ENCODE measurements at regions not wholly inside any gene's neighbourhood (a gene's known extent, or its start where the extent isn't known, plus 50 kb on each side); places are given as distances from the start of the nearest gene placed in this dataset.

GRCh38 chr22:47787501-47788227 lies 1025.2 kb downstream of the TBC1D22A start:
- no peak for DNase-seq (ENCODE audit: low read depth)

GRCh38 chr22:47786650-47787290 lies 1024.3 kb downstream of the TBC1D22A start:
- DNase-seq (ENCODE audit: low read depth) = no peak

GRCh38 chr22:47784991-47785390 lies 1022.5 kb downstream of the TBC1D22A start:
- no peak for DNase-seq (ENCODE audit: low read depth)

GRCh38 chr22:47784367-47784983 lies 1022.0 kb downstream of the TBC1D22A start:
- no peak for DNase-seq (ENCODE audit: low read depth)

GRCh38 chr22:47783433-47784366 lies 1021.2 kb downstream of the TBC1D22A start:
- no peak for DNase-seq (ENCODE audit: low read depth)

GRCh38 chr22:47782328-47783075 lies 1020.1 kb downstream of the TBC1D22A start:
- DNase-seq (ENCODE audit: low read depth) = no peak

- no peak for DNase-seq (ENCODE audit: low read depth)
Observed at GRCh38 chr22:47781427-47782111, 1019.1 kb downstream of the TBC1D22A start.

- DNase-seq (ENCODE audit: low read depth) = no peak
Observed at GRCh38 chr22:47781024-47781423, 1018.6 kb downstream of the TBC1D22A start.

GRCh38 chr22:47780281-47780875 lies 1017.9 kb downstream of the TBC1D22A start:
- no peak for DNase-seq (ENCODE audit: low read depth)

GRCh38 chr22:47779474-47779873 lies 1017.0 kb downstream of the TBC1D22A start:
- DNase-seq (ENCODE audit: low read depth) = no peak

- DNase-seq (ENCODE audit: low read depth) = no peak
Observed at GRCh38 chr22:47778160-47778658, 1015.8 kb downstream of the TBC1D22A start.

GRCh38 chr22:47777426-47777825 lies 1015.0 kb downstream of the TBC1D22A start:
- no peak for DNase-seq (ENCODE audit: low read depth)

- no peak for DNase-seq (ENCODE audit: low read depth)
Observed at GRCh38 chr22:47776329-47776728, 1013.9 kb downstream of the TBC1D22A start.

- DNase-seq (ENCODE audit: low read depth) = no peak
Observed at GRCh38 chr22:47775686-47776085, 1013.2 kb downstream of the TBC1D22A start.

- DNase-seq (ENCODE audit: low read depth) = no peak
Observed at GRCh38 chr22:47775191-47775590, 1012.7 kb downstream of the TBC1D22A start.

GRCh38 chr22:47773635-47774034 lies 1011.2 kb downstream of the TBC1D22A start:
- DNase-seq (ENCODE audit: low read depth) = no peak

GRCh38 chr22:47772864-47773263 lies 1010.4 kb downstream of the TBC1D22A start:
- DNase-seq (ENCODE audit: low read depth) = no peak

- no peak for DNase-seq (ENCODE audit: low read depth)
Observed at GRCh38 chr22:47769652-47770051, 1007.2 kb downstream of the TBC1D22A start.

GRCh38 chr22:47768027-47768426 lies 1005.6 kb downstream of the TBC1D22A start:
- no peak for DNase-seq (ENCODE audit: low read depth)

GRCh38 chr22:47767403-47767802 lies 1005.0 kb downstream of the TBC1D22A start:
- DNase-seq (ENCODE audit: low read depth) = no peak
